Kidney (tissue), 13 donors: ENCODE measurements at regions not wholly inside any gene's neighbourhood (a gene's known extent, or its start where the extent isn't known, plus 50 kb on each side); places are given as distances from the start of the nearest gene placed in this dataset.

Experiments
- DNase-seq, 5 donors: peaks; one replicate each; pipeline ENCODE4 v3.0.0-alpha.2; 2013 to 2020
- FAIRE-seq: peaks from 2 replicates; lab custom pipeline; 2012; peaks lifted over from hg19 to GRCh38; lab: Jason Lieb, UNC
- H3K27ac ChIP-seq, 2 donors: one replicate each; pipeline ENCODE4 v1.7.0; 2013; ENCODE audit warnings: low read depth in 2 of 2, low read length in 2 of 2, inconsistent platforms in 1 of 2
- H3K27me3 ChIP-seq: one replicate; pipeline ENCODE4 v1.7.1; 2013; ENCODE audit warnings: low read length, inconsistent platforms; ENCODE audit not compliant: control insufficient read depth, insufficient read depth
- H3K36me3 ChIP-seq, 3 donors: one replicate each; pipeline versions ENCODE4 v1.7.0 to v1.7.1; 2013; ENCODE audit warnings: low read length in 3 of 3, control low read depth in 1 of 3, inconsistent platforms in 1 of 3; ENCODE audit not compliant: insufficient read depth in 3 of 3, control insufficient read depth in 2 of 3
- H3K4me1 ChIP-seq, 3 donors: one replicate each; pipeline versions ENCODE4 v1.7.0 to v1.7.1; 2013; ENCODE audit warnings: low read length in 3 of 3, inconsistent platforms in 1 of 3, low read depth in 1 of 3; ENCODE audit not compliant: control insufficient read depth in 2 of 3, insufficient read depth in 2 of 3
- H3K4me3 ChIP-seq, 3 donors: one replicate each; pipeline versions ENCODE4 v1.7.0 to v1.8.1; 2013; ENCODE audit warnings: low read length in 3 of 3, control low read depth in 1 of 3, inconsistent platforms in 1 of 3
- H3K9ac ChIP-seq, 3 donors: one replicate each; pipeline versions ENCODE4 v1.7.0 to v1.7.1; 2013; ENCODE audit warnings: low read length in 3 of 3, control low read depth in 1 of 3, inconsistent platforms in 1 of 3
- H3K9me3 ChIP-seq, 3 donors: one replicate each; pipeline versions ENCODE4 v1.7.0 to v1.7.1; 2013; ENCODE audit warnings: low read length in 3 of 3, control low read depth in 1 of 3, inconsistent platforms in 1 of 3; ENCODE audit not compliant: control insufficient read depth in 2 of 3, insufficient read depth in 1 of 3
- intact Hi-C: fragments of 100-400 bp; cut with DNase I; formaldehyde crosslinking; loops from one replicate; pipeline ENCODE4 v1.11.1; 2022
- TF ChIP-seq, protein P1 (sequence below): IDR thresholded peaks from 3 replicates; pipeline ENCODE4 v1.5.1; 2012; ENCODE audit warnings: mild to moderate bottlenecking, moderate library complexity, borderline replicate concordance; ENCODE audit not compliant: insufficient read depth; ENCODE audit errors: extremely low read depth
- donor health status: control.
- donor health status: control.
- donor health status: control.
- donor health status: control.
- donor health status: control.
- donor health status: DM: yes; HTN: yes; CAD: no.
- donor health status: Normal renal cell carcinoma (clear cell type).

GRCh38 chr9:74361508-74361907 lies 135.6 kb upstream of the RORB start:
- Histone ChIP-seq H3K4me1 (no peaks in the 10 kb centered on the region), H3K9me3 (no peaks in the 10 kb centered on the region), H3K36me3 (no peaks in the 10 kb centered on the region), H3K27ac (no peak overlapping the region), H3K27me3 (no peaks in the 10 kb centered on the region), H3K4me3 (no peak overlapping the region), H3K9ac (no peak overlapping the region)
- DNase-seq = no peak
- intact Hi-C loops = no loop called here
- TF ChIP-seq, protein P1, sequence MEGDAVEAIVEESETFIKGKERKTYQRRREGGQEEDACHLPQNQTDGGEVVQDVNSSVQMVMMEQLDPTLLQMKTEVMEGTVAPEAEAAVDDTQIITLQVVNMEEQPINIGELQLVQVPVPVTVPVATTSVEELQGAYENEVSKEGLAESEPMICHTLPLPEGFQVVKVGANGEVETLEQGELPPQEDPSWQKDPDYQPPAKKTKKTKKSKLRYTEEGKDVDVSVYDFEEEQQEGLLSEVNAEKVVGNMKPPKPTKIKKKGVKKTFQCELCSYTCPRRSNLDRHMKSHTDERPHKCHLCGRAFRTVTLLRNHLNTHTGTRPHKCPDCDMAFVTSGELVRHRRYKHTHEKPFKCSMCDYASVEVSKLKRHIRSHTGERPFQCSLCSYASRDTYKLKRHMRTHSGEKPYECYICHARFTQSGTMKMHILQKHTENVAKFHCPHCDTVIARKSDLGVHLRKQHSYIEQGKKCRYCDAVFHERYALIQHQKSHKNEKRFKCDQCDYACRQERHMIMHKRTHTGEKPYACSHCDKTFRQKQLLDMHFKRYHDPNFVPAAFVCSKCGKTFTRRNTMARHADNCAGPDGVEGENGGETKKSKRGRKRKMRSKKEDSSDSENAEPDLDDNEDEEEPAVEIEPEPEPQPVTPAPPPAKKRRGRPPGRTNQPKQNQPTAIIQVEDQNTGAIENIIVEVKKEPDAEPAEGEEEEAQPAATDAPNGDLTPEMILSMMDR = no peak
- FAIRE-seq = no peak

DNA sequence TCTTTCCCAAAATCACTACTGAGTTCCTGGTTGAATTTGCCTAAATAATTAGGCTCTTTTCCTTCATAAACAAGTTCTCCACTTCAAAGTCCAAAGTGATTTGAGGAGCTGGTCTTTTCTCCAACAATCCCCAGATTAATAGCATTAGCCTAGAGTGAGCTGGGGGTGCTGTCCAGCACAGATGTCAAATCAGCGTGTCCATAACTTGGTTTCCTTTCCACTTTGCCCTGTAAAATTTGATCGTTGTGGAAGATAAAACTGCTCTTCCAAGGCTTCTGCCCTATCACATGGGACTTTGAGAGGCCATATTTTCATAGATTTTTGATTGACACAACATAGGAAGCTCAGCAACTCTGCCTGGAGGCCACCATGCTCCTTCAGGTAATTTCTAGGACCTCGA lies 134.7 kb upstream of the RORB start:
- no peak overlapping the region for H3K4me3 ChIP-seq
- FAIRE-seq = no peak
- intact Hi-C loops = no loop called here
- H3K36me3 ChIP-seq = no peaks in the 10 kb centered on the region
- no peak overlapping the region for H3K27ac ChIP-seq
- H3K9me3 ChIP-seq = no peaks in the 10 kb centered on the region
- no peaks in the 10 kb centered on the region for H3K4me1 ChIP-seq
- TF ChIP-seq, protein P1 = no peak
- no peak overlapping the region for H3K9ac ChIP-seq
- no peaks in the 10 kb centered on the region for H3K27me3 ChIP-seq
- no peak for DNase-seq

DNA sequence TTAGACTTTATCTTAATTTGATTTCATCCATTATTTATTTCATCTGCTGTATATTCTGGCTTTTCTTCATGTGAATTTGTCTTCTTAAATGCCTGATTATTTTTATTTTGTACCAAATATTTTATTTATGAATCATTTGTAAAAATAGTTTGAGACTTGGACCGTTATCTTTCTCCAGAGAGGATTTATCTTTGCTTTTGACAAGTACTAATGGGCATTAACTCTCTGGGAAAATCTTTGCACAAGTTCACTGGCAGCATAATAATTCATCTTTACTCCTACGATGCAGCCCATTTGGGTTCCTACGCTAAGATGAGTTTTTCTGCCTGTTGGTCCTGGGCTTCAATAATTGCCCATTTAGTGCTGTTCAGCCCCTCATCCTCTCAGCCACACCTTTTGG lies 131.0 kb upstream of the RORB start:
- intact Hi-C loops = no loop called here
- DNase-seq (no peak), FAIRE-seq (no peak)
- no peaks in the 10 kb centered on the region for H3K9me3 ChIP-seq
- TF ChIP-seq, protein P1 = no peak
- H3K4me3 ChIP-seq = no peak overlapping the region
- no peaks in the 10 kb centered on the region for H3K27me3 ChIP-seq
- no peak overlapping the region for H3K9ac ChIP-seq
- H3K27ac ChIP-seq = no peak overlapping the region
- H3K4me1 ChIP-seq = no peaks in the 10 kb centered on the region
- no peaks in the 10 kb centered on the region for H3K36me3 ChIP-seq

DNA sequence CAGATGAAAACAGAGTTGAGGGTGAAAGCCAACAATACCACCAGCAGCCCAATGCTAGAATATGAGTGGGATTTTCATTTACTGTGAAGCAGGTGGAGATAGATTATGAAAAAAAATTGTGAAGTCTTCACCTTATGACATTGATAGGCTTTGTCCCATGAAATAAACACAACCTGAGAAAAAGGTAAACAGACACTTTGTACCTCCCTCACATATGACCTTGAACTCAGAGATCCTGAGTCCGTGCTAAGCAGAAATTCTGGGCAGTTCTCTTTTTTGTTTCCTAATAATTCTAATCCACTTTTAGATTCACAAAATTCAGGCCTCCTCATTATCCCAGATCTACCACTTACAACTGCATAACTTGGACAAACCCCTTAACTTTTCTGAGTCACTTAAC lies 127.3 kb upstream of the RORB start:
- no peaks in the 10 kb centered on the region for H3K9me3 ChIP-seq
- no peaks in the 10 kb centered on the region for H3K27me3 ChIP-seq
- H3K36me3 ChIP-seq = no peaks in the 10 kb centered on the region
- no peaks in the 10 kb centered on the region for H3K4me1 ChIP-seq
- no peak overlapping the region for H3K27ac ChIP-seq
- intact Hi-C loops = no loop called here
- FAIRE-seq (no peak), DNase-seq (no peak)
- no peak overlapping the region for H3K9ac ChIP-seq
- TF ChIP-seq, protein P1 = no peak
- H3K4me3 ChIP-seq = no peak overlapping the region
